Amygdala (tissue), 56 donors: ENCODE measurements at regions not wholly inside any gene's neighbourhood (a gene's known extent, or its start where the extent isn't known, plus 50 kb on each side); places are given as distances from the start of the nearest gene placed in this dataset.

Experiments
- DNase-seq, 56 donors: peaks; one replicate each; lab custom pipeline; 2025; lab: John Stamatoyannopoulos, UW

DNA sequence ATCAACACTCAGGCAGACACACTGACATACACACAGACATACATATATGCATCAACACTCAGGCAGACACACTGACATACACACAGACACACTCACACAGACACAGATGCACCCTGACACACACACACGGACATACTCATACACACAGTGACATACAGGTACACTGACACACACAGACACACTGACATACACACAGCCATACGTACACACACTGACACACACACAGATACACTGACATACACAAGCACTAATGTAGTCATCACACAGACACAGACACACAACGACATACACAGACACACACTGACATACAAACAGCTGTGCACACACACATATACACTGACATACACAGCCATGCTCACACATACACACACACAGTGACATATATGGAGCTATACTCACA lies 131.0 kb upstream of the CSF3R start:
- no peak for DNase-seq

DNA sequence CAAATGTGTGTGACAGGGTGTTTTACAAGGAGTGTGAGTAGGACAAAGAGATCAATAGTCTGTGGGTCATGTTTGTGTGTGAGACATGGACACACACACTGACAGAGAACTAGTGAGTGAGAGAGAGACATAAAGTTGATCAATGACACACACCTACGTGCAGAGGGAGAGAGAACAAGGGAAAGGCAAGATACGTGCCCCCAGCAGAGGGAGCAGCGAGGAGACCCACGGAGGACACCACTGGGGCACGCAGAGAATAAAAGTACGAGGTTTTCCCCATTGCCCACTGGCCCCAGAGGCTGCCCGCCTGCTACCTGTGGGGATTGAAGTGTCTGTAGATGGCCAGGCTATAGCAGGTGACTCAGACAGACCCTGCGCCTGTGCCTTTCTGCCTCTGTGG lies 130.2 kb upstream of the CSF3R start:
- DNase-seq, result no peak

DNA sequence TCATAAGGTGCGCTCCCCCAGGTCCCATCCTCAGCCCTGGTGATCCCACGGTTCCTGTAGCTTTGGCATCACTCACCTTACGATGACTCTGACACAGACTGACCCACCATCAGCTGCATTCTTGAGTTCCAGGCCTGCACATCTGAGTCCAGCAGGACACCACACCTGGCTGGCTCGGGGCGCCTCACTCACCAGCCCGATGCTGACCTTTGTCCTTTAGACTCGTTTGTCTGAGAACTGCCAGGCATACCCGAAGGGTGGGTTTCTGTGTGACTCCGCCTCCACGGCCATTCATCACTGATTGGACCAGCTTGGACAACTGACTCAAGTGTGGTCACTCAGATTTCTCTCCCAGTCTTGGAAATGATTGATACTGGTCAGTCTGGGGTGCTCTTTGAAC lies 129.4 kb upstream of the CSF3R start:
- no peak for DNase-seq

DNA sequence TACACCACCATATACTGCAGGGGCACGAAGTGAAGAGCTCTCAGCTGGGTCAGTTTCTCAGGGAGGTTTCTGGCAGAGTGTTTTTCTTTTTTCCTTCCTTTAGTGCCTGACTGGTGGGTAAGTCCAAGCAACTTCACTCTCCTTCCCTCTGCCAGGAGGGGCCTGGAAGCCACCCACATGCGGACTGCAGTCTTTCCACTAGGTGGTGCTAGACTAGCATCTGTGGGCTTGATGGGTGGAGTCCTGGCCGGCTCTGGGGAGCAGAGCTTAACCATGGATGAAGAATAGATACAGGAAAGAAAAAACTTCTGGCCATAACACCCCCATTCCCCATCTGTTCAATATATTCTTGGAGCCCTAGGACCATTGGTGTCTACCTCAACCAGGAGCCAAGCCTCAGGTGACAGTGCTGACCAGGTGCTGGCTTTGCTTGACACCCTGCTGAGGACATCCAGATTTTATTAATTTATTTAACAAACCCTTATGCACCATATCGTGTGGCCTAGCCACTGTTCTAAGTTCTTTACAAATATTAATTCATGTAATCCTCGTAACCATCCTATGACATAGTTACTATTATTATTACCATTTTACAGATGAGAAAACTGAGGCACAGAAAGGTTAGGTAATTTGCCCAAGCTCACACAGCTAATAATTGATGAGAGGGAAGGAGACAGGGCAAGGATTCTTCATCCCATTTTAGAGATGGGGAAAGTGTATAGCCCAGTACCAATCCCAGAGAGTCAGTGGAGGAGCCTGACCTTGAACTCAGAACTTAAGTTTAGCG lies 126.7 kb upstream of the CSF3R start:
- DNase-seq, result peak in 47 of 56 donors; percentile 4 to 77 (median 35)

DNA sequence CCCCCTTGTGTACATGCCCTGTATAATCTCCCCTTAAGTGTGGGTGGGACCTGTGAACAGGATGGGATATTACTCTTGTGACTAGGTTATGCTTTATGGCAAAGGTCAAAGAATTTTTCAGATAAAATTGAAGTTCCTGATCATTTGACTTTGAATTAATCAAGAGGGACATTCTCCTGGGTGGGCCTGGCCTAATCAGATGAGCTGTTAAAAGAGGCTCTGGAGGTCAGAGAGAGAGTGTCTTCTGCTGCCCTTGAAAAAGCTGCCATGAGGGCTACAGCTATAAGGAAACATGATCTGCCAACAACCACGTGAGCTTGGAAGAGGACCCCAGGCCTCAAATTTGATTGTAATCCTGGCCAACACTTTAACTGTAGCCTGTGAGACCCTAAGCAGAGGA lies 125.6 kb upstream of the CSF3R start:
- DNase-seq, result no peak

DNA sequence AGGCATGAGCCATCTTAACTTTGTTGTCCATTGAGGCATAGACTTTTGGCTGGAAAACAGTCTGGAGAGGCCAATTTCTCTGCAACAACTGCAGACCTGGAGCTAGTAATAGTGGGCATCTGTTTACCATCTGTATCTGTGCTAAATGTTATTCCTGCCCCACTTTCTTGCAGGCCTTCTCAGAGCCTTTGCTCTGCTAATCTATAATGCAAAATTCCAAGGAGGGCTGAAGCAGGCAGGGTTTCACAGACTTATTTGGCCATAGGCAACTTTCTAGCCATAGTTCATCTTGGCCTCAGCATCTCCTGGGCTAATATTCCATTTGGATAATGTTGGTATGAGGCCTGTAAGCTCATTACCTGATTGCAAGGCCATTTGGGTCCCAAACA lies 124.5 kb upstream of the CSF3R start:
- DNase-seq, result no peak

DNA sequence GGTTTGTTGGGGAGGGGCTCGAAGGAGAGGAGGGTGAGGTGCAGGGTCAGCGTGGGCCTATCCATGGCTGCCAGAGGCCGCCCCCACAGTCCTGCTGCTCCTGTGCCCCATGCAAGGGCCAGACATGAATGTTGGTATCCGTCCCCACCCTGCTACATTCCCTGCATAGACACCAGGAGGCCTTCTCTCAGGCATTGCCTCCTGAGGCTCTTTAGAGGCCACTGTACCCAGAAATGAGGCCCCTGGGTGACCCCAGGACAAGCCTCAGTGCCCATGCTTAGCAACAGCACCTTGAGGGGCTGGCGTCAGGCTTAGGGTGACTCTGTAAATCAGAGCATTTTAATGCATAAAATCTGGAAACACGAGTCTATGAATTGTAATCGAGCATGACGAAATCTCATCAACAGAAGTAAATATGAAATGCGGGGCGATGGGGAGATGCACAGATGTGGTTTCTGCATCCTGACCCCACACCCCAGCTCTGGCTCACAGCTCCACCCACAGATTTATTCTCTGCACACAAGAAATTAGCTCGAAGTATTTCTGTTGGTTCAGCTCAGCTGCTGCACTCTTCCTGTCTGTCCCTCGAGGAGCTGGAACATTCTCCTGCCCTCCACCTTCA lies 124.0 kb upstream of the CSF3R start:
- no peak for DNase-seq

DNA sequence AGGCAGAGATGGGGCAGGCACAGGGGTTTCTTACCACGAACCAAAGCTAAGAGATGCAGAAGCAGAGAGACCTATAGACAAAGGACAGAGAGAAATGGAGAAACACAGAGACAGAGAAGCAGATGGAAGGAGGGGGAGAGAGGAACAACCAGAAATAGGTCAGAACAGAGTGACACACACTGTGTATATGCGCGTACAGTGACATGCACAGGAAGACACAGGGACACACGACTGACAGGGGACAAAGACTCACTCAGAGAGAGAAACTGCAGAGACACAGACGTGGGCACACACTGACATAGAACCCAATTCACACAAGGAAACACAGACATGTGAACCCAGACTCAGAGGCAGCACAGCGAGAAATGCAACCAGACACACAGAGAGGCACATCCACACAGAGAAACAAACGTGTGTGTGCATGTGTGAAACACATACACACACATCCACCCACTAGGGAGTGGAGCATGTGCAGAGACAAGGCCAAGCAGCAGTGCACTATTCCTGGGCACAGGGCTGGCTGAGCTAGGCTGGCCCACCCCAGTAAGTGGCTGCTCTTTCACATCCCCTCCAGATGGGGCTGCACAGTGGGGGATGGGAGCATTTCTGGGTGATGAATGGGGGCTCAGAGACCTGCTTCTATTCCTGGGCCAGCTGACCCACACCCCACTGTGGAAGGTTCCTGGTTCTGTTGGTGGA lies 123.4 kb upstream of the CSF3R start:
- DNase-seq, result peak in 2 of 56 donors; percentile 3 to 4

DNA sequence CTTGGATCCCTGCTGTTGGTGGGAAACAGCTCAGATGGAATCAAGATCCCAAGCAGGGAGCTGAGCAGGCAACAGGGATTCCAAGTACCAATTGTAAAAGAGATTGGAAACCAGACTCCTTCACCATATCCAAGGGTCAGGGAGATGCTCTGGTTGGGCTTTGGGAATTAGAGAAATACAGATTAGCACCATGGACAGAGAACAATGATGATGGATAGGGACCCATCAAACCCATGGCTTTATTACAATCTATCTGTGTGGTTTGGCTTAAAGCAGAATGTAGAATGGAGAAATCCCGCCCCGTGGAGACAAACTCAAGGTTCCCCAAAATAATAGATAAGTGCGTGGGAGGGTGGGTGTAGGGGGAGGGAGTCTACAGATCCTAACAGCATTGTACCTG lies 120.7 kb upstream of the CSF3R start:
- no peak for DNase-seq

DNA sequence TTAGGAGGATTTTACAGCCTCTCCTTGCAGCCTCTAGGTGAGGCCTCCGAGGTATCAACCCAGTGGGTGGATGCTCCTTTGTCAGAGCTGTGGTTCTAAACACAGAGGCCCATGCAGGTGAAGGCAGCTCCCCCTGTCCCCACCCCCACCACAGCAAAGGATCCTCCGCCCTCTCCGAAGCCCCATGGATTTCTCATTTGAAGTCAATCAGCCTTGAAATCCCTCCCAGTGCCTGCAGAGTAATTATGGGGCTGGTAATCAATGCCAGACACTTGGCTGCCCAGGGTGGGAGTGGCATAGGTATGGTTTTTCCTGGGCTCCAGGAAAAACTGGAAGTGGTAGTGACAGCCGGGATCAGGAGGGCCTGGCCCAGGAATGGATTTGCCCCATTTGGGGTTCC lies 119.5 kb upstream of the CSF3R start:
- no peak for DNase-seq

DNA sequence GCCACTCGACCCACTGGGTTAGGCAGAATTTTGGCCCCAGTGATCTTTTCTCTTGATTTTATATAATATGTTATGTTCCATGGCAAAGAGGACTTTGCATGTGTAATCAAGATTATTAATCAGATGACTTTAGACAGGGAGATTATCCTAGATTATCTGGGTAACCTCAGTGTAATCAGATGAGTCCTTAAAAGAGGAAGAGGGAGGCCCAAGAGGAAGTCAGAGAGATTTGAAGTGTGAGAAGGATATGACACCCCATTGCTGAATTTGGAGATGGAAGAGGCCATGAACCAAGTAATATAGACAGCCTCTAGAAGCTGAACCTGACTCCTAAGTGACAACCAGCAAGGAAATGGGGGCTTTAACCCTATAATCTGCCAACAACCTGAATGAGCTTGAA lies 117.1 kb upstream of the CSF3R start:
- DNase-seq, result no peak

DNA sequence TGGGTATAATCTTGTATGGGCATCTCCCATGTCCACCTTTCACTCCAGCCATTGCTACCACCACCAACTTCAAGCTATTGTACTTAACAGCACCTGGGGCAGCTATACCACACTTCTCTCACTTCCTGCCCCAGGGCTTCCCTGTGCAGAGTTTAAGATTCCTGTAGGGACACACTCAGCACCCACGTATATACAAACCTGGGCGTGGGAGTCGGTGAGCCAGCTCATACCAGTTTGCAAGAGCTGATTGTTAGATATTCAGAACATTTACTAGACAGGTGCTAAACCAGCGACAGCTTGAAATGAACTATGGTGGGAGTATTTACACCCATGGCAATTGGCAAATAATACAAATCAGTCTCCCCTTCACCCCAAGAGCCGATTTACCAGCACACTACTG lies 114.8 kb upstream of the CSF3R start:
- no peak for DNase-seq

DNA sequence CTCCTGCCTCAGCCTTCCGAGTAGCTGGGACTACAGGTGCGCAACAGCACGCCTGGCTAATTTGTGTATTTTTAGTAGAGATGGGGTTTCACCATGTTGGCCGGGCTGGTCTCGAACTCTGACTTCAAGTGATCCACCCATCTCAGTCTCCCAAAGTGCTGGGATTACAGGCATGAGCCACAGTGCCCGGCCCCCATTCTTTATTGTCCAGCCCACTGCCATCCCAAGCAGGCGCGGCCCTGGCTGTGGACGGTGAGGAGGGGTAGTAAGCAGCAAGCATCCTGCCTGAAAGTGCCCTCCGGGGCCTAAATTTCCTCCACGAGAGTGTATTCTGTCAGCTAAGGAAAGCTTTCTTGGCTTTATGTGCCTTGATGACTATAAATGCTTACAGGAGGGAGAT lies 113.2 kb upstream of the CSF3R start:
- DNase-seq, result no peak

DNA sequence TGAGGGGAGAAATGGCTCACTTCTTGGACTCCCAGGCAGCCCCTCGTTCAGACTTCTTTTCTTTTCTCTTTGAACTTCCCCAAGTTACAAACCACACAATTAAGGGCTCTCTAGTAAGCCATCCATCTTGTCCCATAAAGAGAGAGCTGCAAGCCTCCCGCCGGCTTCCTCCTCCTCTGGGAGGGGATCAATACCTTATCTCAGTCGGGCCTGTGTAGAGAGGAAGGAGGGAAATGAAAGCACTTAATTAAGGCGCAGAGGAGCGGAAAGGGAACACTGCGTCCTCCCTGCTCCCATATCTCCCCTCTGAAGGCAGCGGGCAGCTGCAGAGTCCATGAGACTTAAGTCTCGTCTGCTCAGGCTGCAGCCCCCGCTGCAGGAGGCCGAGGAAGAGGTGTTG lies 112.6 kb upstream of the CSF3R start:
- DNase-seq, result no peak

DNA sequence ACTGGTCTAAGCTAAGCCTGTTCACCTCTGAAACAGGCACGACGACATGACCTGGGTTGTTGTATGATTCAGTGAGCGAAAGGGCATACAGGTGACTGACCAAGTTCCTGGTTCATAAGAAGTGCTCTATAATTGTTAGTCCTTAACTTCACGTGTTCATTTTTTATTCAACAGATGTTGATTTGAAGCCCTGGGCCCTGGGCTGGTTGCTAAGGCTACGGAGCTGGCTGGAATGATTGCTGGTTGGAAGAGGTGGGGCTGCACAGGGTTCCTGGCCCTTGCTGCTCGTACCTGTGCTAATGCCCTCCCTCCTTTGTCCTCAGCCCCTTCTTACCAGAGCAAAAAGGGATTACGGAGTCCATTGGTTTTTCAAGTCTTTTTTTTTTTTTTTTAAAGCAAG lies 111.3 kb upstream of the CSF3R start:
- DNase-seq, result no peak

DNA sequence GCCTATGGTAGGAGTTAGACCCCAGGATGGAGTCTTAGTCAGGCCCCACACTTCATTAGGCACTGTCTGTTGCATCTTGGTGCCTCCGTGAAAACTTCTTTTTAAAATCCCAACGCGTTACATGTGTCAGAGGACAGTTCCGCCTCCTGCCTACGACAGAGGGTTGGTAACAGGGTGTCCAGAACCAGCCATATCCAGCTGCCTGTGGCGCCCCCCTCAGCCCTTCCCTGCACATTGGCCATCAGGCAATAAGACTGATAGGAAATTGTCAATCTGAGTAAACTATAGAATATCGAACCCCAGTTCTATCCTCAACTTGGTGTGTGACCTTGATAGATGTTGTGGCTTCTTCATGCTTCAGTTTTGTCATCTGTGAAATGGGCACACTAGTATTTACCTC lies 108.6 kb upstream of the CSF3R start:
- no peak for DNase-seq

DNA sequence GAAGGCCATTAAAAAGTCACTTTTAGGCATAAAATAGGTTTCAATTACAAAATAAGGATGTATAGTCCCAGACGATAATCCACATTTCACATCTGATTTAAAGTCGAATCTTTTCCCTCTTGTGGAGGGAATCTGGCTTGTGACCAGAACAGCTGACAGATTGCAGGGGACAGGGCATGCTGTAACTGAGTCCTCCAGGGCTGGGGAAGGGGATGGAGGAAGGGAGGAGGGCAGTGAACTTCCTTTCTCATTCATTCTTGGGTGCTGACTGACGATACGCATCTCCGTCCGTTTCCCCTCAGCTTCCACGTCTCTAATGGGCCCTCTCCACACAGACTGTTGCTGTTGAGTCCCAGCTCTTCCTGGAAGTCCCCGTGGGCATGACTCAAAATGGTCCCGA lies 108.1 kb upstream of the CSF3R start:
- no peak for DNase-seq

DNA sequence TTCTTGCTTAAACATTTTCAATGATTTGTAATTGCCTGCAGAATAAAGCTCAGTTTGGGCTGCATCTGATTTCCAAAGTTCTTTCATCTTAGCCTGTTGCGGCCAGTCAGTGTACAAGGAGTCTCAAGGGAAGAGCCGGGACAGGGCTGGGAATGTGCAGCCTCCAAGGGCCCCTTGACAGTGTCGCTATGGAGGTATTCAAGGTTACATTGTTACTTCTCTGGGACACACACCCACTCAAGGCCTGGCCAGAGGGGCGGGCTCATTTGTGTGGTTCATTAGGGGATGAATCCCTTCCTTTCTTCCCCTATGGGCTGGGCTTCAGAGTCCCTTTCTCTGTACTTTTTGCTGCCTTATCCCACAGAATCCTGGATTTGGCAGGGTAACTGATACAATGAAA lies 107.6 kb upstream of the CSF3R start:
- no peak for DNase-seq

DNA sequence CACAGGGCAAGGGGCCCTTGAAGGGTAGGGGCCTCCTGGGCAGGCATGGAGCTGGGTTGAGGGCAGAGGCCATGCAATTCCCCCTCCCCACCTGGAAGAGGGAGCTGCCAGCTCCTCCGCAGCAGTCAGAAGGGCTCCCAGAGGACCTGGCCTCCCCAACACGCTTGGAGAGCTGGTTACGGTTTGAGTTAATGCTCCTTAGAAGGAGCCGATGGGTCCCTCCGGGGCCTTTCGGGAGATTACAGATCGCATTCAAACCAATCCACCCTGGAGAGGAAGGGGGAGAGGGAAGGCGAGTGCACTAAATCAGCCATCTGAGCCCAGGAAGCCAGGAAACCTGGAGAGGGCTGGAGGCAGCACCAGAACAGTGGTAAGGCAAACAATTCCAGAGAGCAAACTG lies 106.3 kb upstream of the CSF3R start:
- DNase-seq, result no peak

DNA sequence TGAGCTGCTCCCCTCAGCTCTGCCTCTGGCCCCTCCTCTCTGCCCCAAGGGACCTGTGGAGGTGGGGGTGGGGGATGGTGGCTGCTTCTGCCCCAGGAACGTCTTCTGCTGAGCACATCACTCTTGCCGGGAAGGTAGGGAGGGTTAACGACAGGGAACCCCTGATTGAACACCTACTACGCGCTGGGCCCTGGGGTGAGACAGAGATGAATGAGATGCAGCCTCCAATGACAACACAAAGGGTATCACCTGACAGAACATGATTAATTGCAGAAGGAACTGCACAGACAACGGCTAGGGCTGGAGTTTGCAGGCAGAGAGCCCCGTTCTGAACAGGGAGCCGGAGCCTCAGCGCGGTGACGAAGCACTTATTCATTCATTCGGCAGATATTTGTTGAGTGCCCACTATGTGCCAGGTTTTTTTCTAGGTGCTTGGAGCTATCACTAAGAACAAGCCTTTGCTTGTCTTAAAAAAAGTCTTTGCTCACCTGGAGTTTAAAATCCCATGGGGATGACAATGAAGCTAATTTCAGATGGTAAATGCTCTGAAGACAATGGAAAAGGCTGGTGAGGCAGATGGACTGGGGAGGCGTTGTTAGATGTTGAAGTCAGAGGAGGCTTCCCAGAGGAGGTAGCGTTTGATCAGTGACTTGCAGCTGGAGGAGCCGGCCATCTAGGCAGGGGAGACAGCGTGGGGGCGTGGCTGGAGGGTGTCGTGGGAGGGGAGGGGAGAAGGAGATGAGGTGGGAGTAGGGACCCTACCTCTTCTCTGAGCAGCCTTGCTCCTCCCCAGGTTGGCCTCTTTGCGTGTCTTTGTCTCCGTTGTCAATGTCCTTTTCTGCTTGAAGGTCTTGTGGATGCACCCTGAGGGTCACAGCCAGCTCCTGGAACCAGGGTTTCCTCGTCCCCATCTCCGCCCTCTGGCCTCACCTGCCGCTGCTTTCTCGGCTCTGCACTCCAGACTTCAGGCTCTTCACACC lies 103.1 kb upstream of the CSF3R start:
- no peak for DNase-seq
